ENCODE measurements at regions not wholly inside any gene's neighbourhood (a gene's known extent, or its start where the extent isn't known, plus 50 kb on each side); places are given as distances from the start of the nearest gene placed in this dataset.

DNA sequence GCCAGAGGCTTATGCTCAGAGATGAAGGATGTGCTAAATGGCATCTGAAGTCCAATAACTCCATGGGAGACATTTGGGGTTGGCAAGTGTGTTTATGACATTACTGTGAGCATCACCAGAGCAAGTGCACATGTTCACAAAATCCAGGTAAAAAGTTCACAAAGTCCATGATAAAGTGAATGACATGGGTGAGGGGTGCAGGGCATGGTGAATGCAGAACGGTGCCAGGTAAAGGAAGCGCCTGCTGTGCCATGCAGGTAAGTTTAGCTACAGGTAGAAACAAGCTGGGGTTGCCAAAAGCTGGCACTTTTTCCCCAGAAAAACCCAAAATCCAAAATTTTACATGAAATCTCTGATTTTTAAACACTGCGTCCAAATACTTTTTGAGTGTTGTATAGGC is 268.2 kb downstream of the ABHD5 start:
- Histone ChIP-seq H3K9ac (ENCODE audit: extremely low read depth, insufficient read length, low read length) (no peak overlapping the region), H3T11ph (ENCODE audit: low read length) (no peak overlapping the region), H2BK20ac (ENCODE audit: low read depth, low read length, poor library complexity, severe bottlenecking) (no peak overlapping the region), H4K91ac (ENCODE audit: insufficient read length, low read depth, low read length) (no peak overlapping the region), H3K4me2 (ENCODE audit: insufficient read depth, insufficient read length, low read length) (no peak overlapping the region), H3K4me1 (ENCODE audit: insufficient read depth, low read length) (peaks cover 6% of the 10 kb centered on the region), H3K23me2 (ENCODE audit: insufficient read length, low read depth, low read length, poor library complexity, severe bottlenecking) (no peaks in the 10 kb centered on the region), H4K20me1 (ENCODE audit: control insufficient read depth, insufficient read depth, insufficient read length) (no peaks in the 10 kb centered on the region), H2BK15ac (ENCODE audit: low read depth, low read length) (no peak overlapping the region), H3K27me3 (ENCODE audit: insufficient read depth, low read length) (no peaks in the 10 kb centered on the region), H2AFZ (ENCODE audit: low read length) (no peak overlapping the region), H2BK5ac (ENCODE audit: insufficient read length, low read length) (no peak overlapping the region), H4K5ac (ENCODE audit: insufficient read length, low read depth, low read length) (no peak overlapping the region), H2BK12ac (ENCODE audit: insufficient read length, low read depth, low read length) (no peak overlapping the region), H3K14ac (ENCODE audit: insufficient read depth, low read length) (no peak overlapping the region), H4K8ac (replicated peaks; ENCODE audit: insufficient read length, low read depth, low read length) (no peak overlapping the region), H3K9me3 (ENCODE audit: control insufficient read depth, low read depth, low read length) (no peaks in the 10 kb centered on the region), H3K79me2 (ENCODE audit: insufficient read depth, low read length) (no peaks in the 10 kb centered on the region), H2BK120ac (ENCODE audit: low read depth, low read length, poor library complexity, severe bottlenecking) (no peak overlapping the region), H3K56ac (ENCODE audit: insufficient read length, low read depth, low read length) (no peak overlapping the region), H2AK5ac (ENCODE audit: insufficient read length, low read length) (no peak overlapping the region), H3K79me1 (ENCODE audit: insufficient read depth, low read depth, low read length, poor library complexity, severe bottlenecking) (no peaks in the 10 kb centered on the region), H3K23ac (ENCODE audit: insufficient read length, low read depth, low read length) (no peak overlapping the region), H3K4ac (ENCODE audit: low read depth, low read length) (no peak overlapping the region), H3K18ac (ENCODE audit: insufficient read length, low read depth, low read length) (no peak overlapping the region), H3K27ac (ENCODE audit: insufficient read length, low read depth, low read length) (no peak overlapping the region)
- Mint-ChIP-seq H3K27me3 (ENCODE audit: low read depth) (peaks cover 5% of the 10 kb centered on the region; the same call in 1 of the 2 replicates), H3K4me3 (no peak overlapping the region), H3K4me1 (peaks cover 28 to 38% of the 10 kb centered on the region in 2 experiments), H3K9me3 (no peaks in the 10 kb centered on the region), H3K27ac (no peak overlapping the region), H3K36me3 (ENCODE audit: insufficient read depth in 1 of 3, low read depth in 3 of 3) (no peaks in the 10 kb centered on the region; a peak in 1 of 7 replicates)
- no peak for DNase-seq
- no CpG with 5 or more reads among the region's 3 CpGs for WGBS (ENCODE audit: extremely low coverage, insufficient read length, low lambda C conversion rate)
- TF ChIP-seq, protein P1, sequence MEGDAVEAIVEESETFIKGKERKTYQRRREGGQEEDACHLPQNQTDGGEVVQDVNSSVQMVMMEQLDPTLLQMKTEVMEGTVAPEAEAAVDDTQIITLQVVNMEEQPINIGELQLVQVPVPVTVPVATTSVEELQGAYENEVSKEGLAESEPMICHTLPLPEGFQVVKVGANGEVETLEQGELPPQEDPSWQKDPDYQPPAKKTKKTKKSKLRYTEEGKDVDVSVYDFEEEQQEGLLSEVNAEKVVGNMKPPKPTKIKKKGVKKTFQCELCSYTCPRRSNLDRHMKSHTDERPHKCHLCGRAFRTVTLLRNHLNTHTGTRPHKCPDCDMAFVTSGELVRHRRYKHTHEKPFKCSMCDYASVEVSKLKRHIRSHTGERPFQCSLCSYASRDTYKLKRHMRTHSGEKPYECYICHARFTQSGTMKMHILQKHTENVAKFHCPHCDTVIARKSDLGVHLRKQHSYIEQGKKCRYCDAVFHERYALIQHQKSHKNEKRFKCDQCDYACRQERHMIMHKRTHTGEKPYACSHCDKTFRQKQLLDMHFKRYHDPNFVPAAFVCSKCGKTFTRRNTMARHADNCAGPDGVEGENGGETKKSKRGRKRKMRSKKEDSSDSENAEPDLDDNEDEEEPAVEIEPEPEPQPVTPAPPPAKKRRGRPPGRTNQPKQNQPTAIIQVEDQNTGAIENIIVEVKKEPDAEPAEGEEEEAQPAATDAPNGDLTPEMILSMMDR (conservative IDR thresholded peaks at IDR 0.05): no peak

Measured in H9 (cell line).